ENCODE measurements at regions not wholly inside any gene's neighbourhood (a gene's known extent, or its start where the extent isn't known, plus 50 kb on each side); places are given as distances from the start of the nearest gene placed in this dataset.

GRCh38 chr21:31446226-31446855, 102.3 kb upstream of the TIAM1 start:
- Histone ChIP-seq H3K9ac (ENCODE audit: low read depth, low read length) (no peak overlapping the region), H3K4me1 (ENCODE audit: control insufficient read depth, insufficient read depth, low read length) (no peaks in the 10 kb centered on the region), H3K27me3 (ENCODE audit: control insufficient read depth, insufficient read depth, low read length) (no peaks in the 10 kb centered on the region), H3K36me3 (ENCODE audit: control insufficient read depth, insufficient read depth, low read length) (no peaks in the 10 kb centered on the region), H3K9me3 (ENCODE audit: control insufficient read depth, insufficient read depth, low read length) (no peaks in the 10 kb centered on the region), H3K4me3 (ENCODE audit: low read depth, low read length) (no peak overlapping the region)

GRCh38 chr21:31445137-31445536, 101.1 kb upstream of the TIAM1 start:
- H3K27me3 ChIP-seq (ENCODE audit: control insufficient read depth, insufficient read depth, low read length) = no peaks in the 10 kb centered on the region
- no peaks in the 10 kb centered on the region for H3K9me3 ChIP-seq (ENCODE audit: control insufficient read depth, insufficient read depth, low read length)
- no peak overlapping the region for H3K9ac ChIP-seq (ENCODE audit: low read depth, low read length)
- no peak overlapping the region for H3K4me3 ChIP-seq (ENCODE audit: low read depth, low read length)
- H3K36me3 ChIP-seq (ENCODE audit: control insufficient read depth, insufficient read depth, low read length) = no peaks in the 10 kb centered on the region
- no peaks in the 10 kb centered on the region for H3K4me1 ChIP-seq (ENCODE audit: control insufficient read depth, insufficient read depth, low read length)

GRCh38 chr21:31443736-31444521, 99.9 kb upstream of the TIAM1 start:
- Histone ChIP-seq H3K27me3 (ENCODE audit: control insufficient read depth, insufficient read depth, low read length) (no peaks in the 10 kb centered on the region), H3K9ac (ENCODE audit: low read depth, low read length) (no peak overlapping the region), H3K9me3 (ENCODE audit: control insufficient read depth, insufficient read depth, low read length) (no peaks in the 10 kb centered on the region), H3K4me3 (ENCODE audit: low read depth, low read length) (no peak overlapping the region), H3K36me3 (ENCODE audit: control insufficient read depth, insufficient read depth, low read length) (no peaks in the 10 kb centered on the region), H3K4me1 (ENCODE audit: control insufficient read depth, insufficient read depth, low read length) (no peaks in the 10 kb centered on the region)

- Histone ChIP-seq H3K4me1 (ENCODE audit: control insufficient read depth, insufficient read depth, low read length) (no peaks in the 10 kb centered on the region), H3K9me3 (ENCODE audit: control insufficient read depth, insufficient read depth, low read length) (no peaks in the 10 kb centered on the region), H3K4me3 (ENCODE audit: low read depth, low read length) (no peak overlapping the region), H3K9ac (ENCODE audit: low read depth, low read length) (no peak overlapping the region), H3K36me3 (ENCODE audit: control insufficient read depth, insufficient read depth, low read length) (no peaks in the 10 kb centered on the region), H3K27me3 (ENCODE audit: control insufficient read depth, insufficient read depth, low read length) (no peaks in the 10 kb centered on the region)
These were observed 98.3 kb upstream of the TIAM1 start for GRCh38 chr21:31442339-31442738.

- no peak overlapping the region for H3K9ac ChIP-seq (ENCODE audit: low read depth, low read length)
- no peaks in the 10 kb centered on the region for H3K36me3 ChIP-seq (ENCODE audit: control insufficient read depth, insufficient read depth, low read length)
These were observed 85.4 kb upstream of the TIAM1 start for GRCh38 chr21:31429506-31429905.

GRCh38 chr21:31426235-31426797, 82.3 kb upstream of the TIAM1 start:
- H3K27me3 ChIP-seq (ENCODE audit: control insufficient read depth, insufficient read depth, low read length) = no peaks in the 10 kb centered on the region

More at GRCh38 chr21:31429506-31429905, 85.4 kb upstream of the TIAM1 start:
- no peaks in the 10 kb centered on the region for H3K4me1 ChIP-seq (ENCODE audit: control insufficient read depth, insufficient read depth, low read length)
- H3K9me3 ChIP-seq (ENCODE audit: control insufficient read depth, insufficient read depth, low read length) = no peaks in the 10 kb centered on the region
- no peak overlapping the region for H3K4me3 ChIP-seq (ENCODE audit: low read depth, low read length)
- H3K27me3 ChIP-seq (ENCODE audit: control insufficient read depth, insufficient read depth, low read length) = no peaks in the 10 kb centered on the region

GRCh38 chr21:31425138-31425537, 81.1 kb upstream of the TIAM1 start:
- no peak overlapping the region for H3K4me3 ChIP-seq (ENCODE audit: low read depth, low read length)
- no peaks in the 10 kb centered on the region for H3K9me3 ChIP-seq (ENCODE audit: control insufficient read depth, insufficient read depth, low read length)
- no peak overlapping the region for H3K9ac ChIP-seq (ENCODE audit: low read depth, low read length)

More at GRCh38 chr21:31426235-31426797, 82.3 kb upstream of the TIAM1 start:
- Histone ChIP-seq H3K9ac (ENCODE audit: low read depth, low read length) (no peak overlapping the region), H3K4me1 (ENCODE audit: control insufficient read depth, insufficient read depth, low read length) (no peaks in the 10 kb centered on the region), H3K36me3 (ENCODE audit: control insufficient read depth, insufficient read depth, low read length) (no peaks in the 10 kb centered on the region), H3K4me3 (ENCODE audit: low read depth, low read length) (no peak overlapping the region), H3K9me3 (ENCODE audit: control insufficient read depth, insufficient read depth, low read length) (no peaks in the 10 kb centered on the region)

GRCh38 chr21:31424058-31424457, 80.0 kb upstream of the TIAM1 start:
- H3K36me3 ChIP-seq (ENCODE audit: control insufficient read depth, insufficient read depth, low read length) = no peaks in the 10 kb centered on the region
- H3K4me3 ChIP-seq (ENCODE audit: low read depth, low read length) = no peak overlapping the region
- no peak overlapping the region for H3K9ac ChIP-seq (ENCODE audit: low read depth, low read length)
- H3K4me1 ChIP-seq (ENCODE audit: control insufficient read depth, insufficient read depth, low read length) = no peaks in the 10 kb centered on the region
- H3K27me3 ChIP-seq (ENCODE audit: control insufficient read depth, insufficient read depth, low read length) = no peaks in the 10 kb centered on the region
- H3K9me3 ChIP-seq (ENCODE audit: control insufficient read depth, insufficient read depth, low read length) = no peaks in the 10 kb centered on the region

More at GRCh38 chr21:31425138-31425537, 81.1 kb upstream of the TIAM1 start:
- no peaks in the 10 kb centered on the region for H3K36me3 ChIP-seq (ENCODE audit: control insufficient read depth, insufficient read depth, low read length)
- H3K4me1 ChIP-seq (ENCODE audit: control insufficient read depth, insufficient read depth, low read length) = no peaks in the 10 kb centered on the region
- H3K27me3 ChIP-seq (ENCODE audit: control insufficient read depth, insufficient read depth, low read length) = no peaks in the 10 kb centered on the region

GRCh38 chr21:31420988-31421387, 76.9 kb upstream of the TIAM1 start:
- H3K27me3 ChIP-seq (ENCODE audit: control insufficient read depth, insufficient read depth, low read length) = no peaks in the 10 kb centered on the region
- H3K9ac ChIP-seq (ENCODE audit: low read depth, low read length) = no peak overlapping the region
- no peak overlapping the region for H3K4me3 ChIP-seq (ENCODE audit: low read depth, low read length)
- no peaks in the 10 kb centered on the region for H3K36me3 ChIP-seq (ENCODE audit: control insufficient read depth, insufficient read depth, low read length)
- H3K4me1 ChIP-seq (ENCODE audit: control insufficient read depth, insufficient read depth, low read length) = peaks cover 4% of the 10 kb centered on the region
- H3K9me3 ChIP-seq (ENCODE audit: control insufficient read depth, insufficient read depth, low read length) = no peaks in the 10 kb centered on the region

GRCh38 chr21:31420354-31420753, 76.3 kb upstream of the TIAM1 start:
- no peak overlapping the region for H3K4me3 ChIP-seq (ENCODE audit: low read depth, low read length)
- peaks cover 4% of the 10 kb centered on the region for H3K4me1 ChIP-seq (ENCODE audit: control insufficient read depth, insufficient read depth, low read length)
- H3K9me3 ChIP-seq (ENCODE audit: control insufficient read depth, insufficient read depth, low read length) = no peaks in the 10 kb centered on the region
- no peaks in the 10 kb centered on the region for H3K27me3 ChIP-seq (ENCODE audit: control insufficient read depth, insufficient read depth, low read length)
- no peak overlapping the region for H3K9ac ChIP-seq (ENCODE audit: low read depth, low read length)
- no peaks in the 10 kb centered on the region for H3K36me3 ChIP-seq (ENCODE audit: control insufficient read depth, insufficient read depth, low read length)

GRCh38 chr21:31418377-31419001, 74.4 kb upstream of the TIAM1 start:
- no peak overlapping the region for H3K9ac ChIP-seq (ENCODE audit: low read depth, low read length)

More at GRCh38 chr21:31418377-31419001, 74.4 kb upstream of the TIAM1 start:
- Histone ChIP-seq H3K9me3 (ENCODE audit: control insufficient read depth, insufficient read depth, low read length) (no peaks in the 10 kb centered on the region), H3K4me1 (ENCODE audit: control insufficient read depth, insufficient read depth, low read length) (peaks cover 4% of the 10 kb centered on the region), H3K4me3 (ENCODE audit: low read depth, low read length) (no peak overlapping the region), H3K36me3 (ENCODE audit: control insufficient read depth, insufficient read depth, low read length) (no peaks in the 10 kb centered on the region), H3K27me3 (ENCODE audit: control insufficient read depth, insufficient read depth, low read length) (no peaks in the 10 kb centered on the region)

All from iPS-15b (cell line).